AML-193 (cell line): ENCODE measurements at regions not wholly inside any gene's neighbourhood (a gene's known extent, or its start where the extent isn't known, plus 50 kb on each side); places are given as distances from the start of the nearest gene placed in this dataset.
"Not testable (repeated sequence)": the region's sequence is repeated elsewhere in the genome, so short reads cannot be mapped to it uniquely, and the experiment has no call there.

Experiments used
- DNase-seq, 2 experiments: peaks; one replicate each; lab custom pipeline; 2025; lab: John Stamatoyannopoulos, UW

GRCh38 chr5:124512236-124512635 lies 234.2 kb downstream of the ZNF608 start:
- no peak for DNase-seq

DNA sequence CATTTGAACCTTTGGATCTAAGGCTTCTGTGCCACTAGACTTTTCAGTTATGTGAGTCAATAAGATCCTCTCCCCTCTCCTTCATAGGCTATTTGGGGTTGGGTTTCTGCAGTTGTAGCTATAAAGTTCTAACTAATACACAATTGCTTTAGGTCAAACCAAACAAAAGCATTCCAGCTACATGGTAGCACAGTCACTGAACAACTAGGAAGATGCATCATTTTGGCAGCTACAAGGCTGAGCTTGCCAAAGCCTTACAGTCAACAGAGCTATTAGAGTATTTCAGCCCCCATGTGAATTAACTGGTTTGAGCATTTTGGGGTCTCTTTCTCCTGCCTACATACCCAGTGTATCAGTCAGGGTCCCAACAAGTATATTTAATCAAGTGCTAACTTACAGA lies 234.6 kb downstream of the ZNF608 start:
- no peak for DNase-seq

DNA sequence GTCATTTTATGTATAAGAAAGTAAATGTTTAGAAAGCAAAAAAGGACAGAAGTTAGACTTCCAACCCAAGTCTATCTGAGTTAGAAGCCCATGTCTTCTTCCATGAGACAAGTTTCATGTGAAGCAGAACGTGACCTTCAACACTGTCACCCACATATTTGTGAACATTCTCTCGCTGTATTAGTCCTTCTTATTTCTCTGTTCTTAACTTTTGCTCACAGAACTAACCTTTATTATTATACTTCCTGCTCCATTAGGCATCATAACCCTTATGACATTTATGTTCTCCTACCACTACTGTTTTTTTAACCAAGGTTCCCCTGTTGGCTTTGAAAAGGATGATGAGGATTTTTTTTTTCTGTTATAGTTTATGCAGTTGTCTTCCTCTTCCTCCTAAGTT lies 238.8 kb downstream of the ZNF608 start:
- DNase-seq = no peak

DNA sequence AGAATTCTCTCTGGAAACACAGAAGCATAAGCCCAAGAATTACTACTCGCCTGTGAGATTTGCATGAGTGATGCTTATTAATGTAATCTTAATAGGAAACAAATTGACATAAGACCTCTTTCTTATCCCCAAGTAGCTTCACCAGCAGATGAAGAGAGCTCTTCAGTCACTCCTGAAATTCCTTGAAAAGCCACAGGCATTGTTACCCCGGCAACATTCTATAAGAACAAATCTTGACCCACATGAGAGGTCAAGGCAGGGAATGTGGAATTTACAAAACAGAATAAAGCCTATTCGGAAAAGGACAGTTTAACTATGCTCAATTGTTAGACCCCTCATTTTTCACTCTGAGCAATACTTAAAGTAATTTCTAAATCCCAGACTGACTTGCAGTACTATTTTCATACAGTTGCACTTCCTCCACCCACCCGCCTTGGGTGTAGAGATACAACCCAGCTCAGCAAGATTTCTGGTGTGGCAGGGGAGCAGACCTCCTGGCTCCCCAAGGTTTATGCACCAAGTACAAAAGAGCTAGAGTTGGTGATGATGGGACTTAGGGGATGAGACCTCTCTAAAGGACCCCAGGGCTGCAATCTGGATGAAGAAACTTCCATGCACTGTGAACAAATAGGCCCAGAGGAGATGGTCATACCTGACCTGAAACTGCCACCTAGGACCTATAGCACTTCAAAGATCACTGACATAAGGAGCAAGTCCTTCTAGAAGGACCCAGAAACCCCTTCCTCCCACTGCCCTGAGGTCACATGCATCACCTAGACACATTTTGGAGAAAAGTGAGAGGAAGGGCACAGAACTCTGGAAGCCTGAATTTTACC lies 242.1 kb downstream of the ZNF608 start:
- no peak for DNase-seq

DNA sequence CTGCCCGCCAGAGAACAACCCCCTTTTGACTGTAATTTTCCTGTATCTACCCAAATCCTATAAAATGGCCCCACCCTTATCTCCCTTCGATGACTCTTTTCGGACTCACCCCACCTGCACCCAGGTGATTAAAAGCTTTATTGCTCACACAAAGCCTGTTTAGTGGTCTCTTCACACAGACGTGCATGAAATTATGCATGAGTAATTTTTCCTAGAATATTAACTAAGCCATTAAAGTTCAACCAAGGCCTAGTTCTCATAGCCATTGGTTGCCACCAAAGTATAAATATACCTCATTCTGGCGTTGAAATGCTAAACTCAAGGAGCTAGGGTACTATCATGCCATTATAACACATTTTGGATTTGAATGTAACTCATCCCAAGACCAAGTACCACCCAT lies 243.9 kb downstream of the ZNF608 start:
- DNase-seq = no peak

GRCh38 chr5:124499818-124500217 lies 246.6 kb downstream of the ZNF608 start:
- not testable (repeated sequence) for DNase-seq

- not testable (repeated sequence) for DNase-seq
Observed at GRCh38 chr5:124496968-124497367, 249.5 kb downstream of the ZNF608 start.

GRCh38 chr5:124494540-124495116 lies 251.8 kb downstream of the ZNF608 start:
- no peak for DNase-seq

- DNase-seq = no peak
Observed at GRCh38 chr5:124492444-124493224, 253.8 kb downstream of the ZNF608 start.

- not testable (repeated sequence) for DNase-seq
Observed at GRCh38 chr5:124490315-124490714, 256.1 kb downstream of the ZNF608 start.

DNA sequence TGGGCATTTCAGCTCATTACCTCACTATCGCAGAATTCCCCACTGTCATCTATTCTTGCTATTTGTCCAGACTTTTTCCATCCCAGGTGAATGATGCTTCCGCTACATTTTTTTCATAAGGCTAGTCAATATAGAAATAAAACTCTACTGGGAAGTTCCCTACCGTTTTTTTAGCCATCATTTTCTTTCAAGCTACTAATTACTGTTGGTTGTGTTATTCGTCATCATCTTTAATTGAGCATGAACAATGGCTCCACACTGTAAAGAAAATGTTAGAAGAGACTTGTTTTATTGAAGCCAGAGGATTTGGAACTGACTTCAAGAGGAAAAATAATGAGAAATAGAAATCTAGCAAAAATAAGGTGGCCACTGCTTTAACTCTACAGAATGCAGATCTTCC lies 265.0 kb downstream of the ZNF608 start:
- no peak for DNase-seq

DNA sequence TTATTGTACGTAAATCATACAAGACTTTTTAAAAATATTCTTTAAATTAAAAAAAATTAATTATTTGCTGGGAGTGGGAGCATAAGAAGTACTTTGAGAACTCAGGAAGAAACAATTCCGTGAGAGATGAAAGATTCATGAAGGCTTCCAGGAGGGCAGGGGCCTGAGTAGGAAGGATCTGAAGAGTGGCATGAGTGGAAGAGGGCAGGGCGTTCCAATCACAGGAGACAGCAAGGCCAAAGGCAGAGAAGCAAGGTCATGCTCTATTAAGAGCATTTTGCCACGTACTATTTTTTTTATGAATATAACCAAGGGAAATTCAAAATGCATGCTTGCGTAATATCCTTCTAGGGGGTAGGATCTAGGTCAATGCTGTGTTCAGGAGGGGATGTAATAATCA lies 265.5 kb downstream of the ZNF608 start:
- DNase-seq = no peak

DNA sequence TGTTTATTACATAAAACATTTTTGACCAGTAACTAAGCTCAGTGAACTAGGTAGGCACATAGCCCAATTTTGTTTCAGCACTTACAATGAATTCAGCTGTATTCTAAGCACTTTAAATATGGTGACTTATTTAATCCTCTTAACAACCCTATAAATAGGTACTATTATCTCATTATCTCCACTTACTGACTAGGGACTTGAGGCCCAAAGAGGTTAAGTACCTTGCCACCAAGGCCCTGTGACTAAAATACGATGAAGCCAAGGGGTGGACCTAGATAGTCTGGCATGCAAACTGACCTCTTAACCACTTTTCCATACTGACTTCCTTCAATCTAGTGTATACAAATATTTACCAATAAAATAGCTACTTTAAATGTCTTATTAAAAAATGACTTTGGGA lies 266.4 kb downstream of the ZNF608 start:
- no peak for DNase-seq

DNA sequence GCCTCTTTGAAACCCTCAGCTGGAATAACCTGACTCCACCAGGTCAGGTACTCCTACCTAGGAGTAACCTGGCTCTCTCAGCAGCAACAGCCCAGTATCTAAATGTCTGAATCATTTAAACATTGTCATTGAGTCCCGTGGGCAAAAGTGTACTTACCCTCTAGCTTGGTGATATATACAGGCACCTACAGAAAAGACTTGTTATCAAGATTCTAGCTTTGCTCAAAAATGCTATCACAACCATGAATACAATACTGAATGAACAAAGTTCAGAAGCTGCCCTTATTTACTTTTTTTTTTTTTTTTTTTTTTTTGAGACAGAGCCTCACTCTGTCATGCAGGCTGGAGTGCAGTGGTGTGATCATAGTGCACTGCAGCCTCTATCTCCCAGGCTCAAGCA lies 268.2 kb downstream of the ZNF608 start:
- no peak for DNase-seq

DNA sequence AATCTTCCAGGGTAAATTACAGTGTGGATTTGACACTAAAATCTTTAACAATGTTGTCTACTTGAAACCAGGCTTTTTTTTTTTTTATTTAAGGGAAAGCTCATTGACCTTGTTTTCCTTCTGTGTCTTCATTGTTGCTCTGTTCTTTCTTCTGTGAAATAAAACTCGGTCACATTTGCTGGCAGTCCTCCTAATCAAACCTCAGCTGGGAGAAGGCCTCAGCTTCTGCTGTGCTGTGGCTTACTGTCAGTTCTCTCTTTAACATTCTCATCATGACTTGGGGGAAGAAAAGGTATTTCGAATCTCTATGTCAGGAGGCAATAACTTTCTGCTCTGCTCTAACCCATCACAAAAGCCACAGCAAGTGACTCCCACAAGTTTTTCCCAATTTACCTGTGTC lies 268.9 kb downstream of the ZNF608 start:
- no peak for DNase-seq

- DNase-seq = no peak
Observed at GRCh38 chr5:124477062-124477461, 269.4 kb downstream of the ZNF608 start.

DNA sequence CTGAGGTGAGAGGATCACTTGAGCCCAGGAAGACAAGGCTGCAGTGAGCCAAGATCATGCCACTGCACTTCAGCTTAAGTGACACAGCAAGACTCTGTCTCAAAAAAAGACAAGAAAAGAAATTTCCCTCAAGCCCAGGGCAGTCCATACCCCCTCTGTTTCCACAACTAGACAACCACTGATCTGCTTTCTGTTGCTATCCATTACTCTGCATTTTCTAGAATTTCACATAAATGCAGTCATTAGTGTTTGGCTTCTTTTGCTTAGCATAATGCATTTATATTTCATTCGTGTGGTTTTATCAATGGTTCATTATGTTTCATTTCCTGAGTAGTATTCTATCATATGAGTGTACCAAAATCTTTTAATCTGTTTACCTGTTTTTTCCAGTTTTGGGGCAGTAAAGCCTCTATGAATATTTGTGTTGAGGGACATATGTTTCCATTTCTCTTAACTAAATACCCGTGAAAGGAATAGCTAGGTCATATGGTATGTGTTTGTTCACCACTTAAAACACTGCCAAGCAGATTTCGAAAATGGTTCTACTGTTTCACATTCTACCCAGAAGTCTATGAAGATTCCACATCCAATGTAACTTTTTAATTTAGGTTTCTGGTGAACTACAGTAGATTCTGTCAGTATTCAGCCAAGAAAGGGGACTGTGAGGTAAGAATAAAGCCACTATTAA lies 271.8 kb downstream of the ZNF608 start:
- no peak for DNase-seq

- DNase-seq = no peak
Observed at GRCh38 chr5:124468671-124469411, 277.6 kb downstream of the ZNF608 start.

DNA sequence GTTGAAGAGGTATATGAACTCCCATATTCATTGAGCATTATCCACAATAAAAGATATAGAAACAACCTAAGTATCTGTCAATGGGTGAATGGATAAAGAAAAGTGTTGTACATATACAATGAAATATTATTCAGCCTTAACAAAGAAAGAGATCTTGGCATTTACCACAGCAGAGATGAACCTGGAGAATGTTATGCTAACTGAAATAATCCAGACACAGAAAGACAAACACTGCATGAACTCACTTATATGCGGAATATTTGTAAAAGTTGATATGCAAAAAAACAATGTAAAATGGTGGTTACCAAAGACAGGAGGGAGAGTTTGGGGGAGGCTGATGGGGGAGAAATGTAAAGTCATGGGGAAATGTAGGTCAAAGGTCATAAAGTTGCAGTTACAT lies 278.7 kb downstream of the ZNF608 start:
- DNase-seq = no peak

GRCh38 chr5:124466011-124466410 lies 280.4 kb downstream of the ZNF608 start:
- DNase-seq = no peak

DNA sequence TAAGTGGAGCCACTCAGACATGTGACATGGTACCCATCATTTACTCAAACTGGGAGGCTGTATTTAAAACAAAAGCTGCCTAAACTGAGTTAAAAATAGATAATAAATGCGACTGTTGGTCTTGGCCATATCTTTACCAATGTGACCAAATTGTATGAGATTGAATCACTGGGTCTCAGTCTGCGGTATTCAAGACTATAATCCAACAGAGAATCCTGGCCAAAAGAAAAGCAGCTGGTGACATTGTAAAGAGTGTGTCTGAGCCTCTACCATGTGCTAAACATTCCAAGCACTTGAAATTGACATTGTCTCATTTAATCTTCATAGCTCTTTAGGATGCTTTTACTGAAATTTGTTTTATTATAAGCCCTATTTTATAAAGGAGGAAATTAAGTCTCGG lies 282.6 kb downstream of the ZNF608 start:
- DNase-seq = no peak

- DNase-seq = no peak
Observed at GRCh38 chr5:124462751-124463150, 283.7 kb downstream of the ZNF608 start.
